IMR-90 (cell line): ENCODE measurements at regions not wholly inside any gene's neighbourhood (a gene's known extent, or its start where the extent isn't known, plus 50 kb on each side); places are given as distances from the start of the nearest gene placed in this dataset.

Experiments
- ATAC-seq: fragments of 200-7000 bp; cut with Tn5 transposase; 2 replicates; pipeline ENCODE4 v1.9.1; 2020; ENCODE audit warnings: low read depth, mild to moderate bottlenecking, moderate library complexity
- BruUV-seq: library from RNA; stranded (reverse); fragments of 400-500 nt; replicated peaks from 2 replicates; lab custom pipeline; 2021; lab: Mats Ljungman, UMichigan
- CTCF ChIA-PET: fragments of 300-600 bp; formaldehyde crosslinking; extraction: SDS; loops from one replicate; lab custom pipeline; 2021; ENCODE audit warnings: antibody characterized with exemption; lab: Yijun Ruan, JAX
- POLR2A ChIA-PET: fragments of 300-600 bp; sonication (Branson Sonifier 250); formaldehyde crosslinking; loops from one replicate; lab custom pipeline; 2022; ENCODE audit warnings: antibody characterized with exemption; ENCODE audit not compliant: unreplicated experiment; lab: Charles Lee
- DNase-seq: peaks from one replicate; pipeline ENCODE4 v3.0.0; 2013
- H2AFZ ChIP-seq: replicated peaks from 2 replicates; pipeline ENCODE3; 2013; ENCODE audit warnings: low read length, mild to moderate bottlenecking; ENCODE audit not compliant: poor library complexity
- H2AK5ac ChIP-seq: 2 replicates; pipeline ENCODE4 v1.6.1; 2013; ENCODE audit warnings: low read depth, low read length, inconsistent platforms
- H2AK9ac ChIP-seq: replicated peaks from 2 replicates; pipeline ENCODE3; 2013; ENCODE audit warnings: mild to moderate bottlenecking, low read depth, low read length, moderate library complexity; ENCODE audit not compliant: poor library complexity
- H2BK120ac ChIP-seq: 2 replicates; pipeline ENCODE4 v1.6.1; 2013; ENCODE audit warnings: low read depth, low read length, inconsistent platforms
- H2BK15ac ChIP-seq: 3 replicates; pipeline ENCODE4 v1.6.1; 2013; ENCODE audit warnings: low read depth, low read length, inconsistent platforms
- H2BK20ac ChIP-seq: 2 replicates; pipeline ENCODE4 v1.6.1; 2013; ENCODE audit warnings: low read depth, mild to moderate bottlenecking, inconsistent platforms, low read length, moderate library complexity
- H2BK5ac ChIP-seq: 2 replicates; pipeline ENCODE4 v1.6.1; 2013; ENCODE audit warnings: mild to moderate bottlenecking, low read depth, low read length, inconsistent platforms; ENCODE audit not compliant: poor library complexity, severe bottlenecking
- H3K14ac ChIP-seq: replicated peaks from 2 replicates; pipeline ENCODE4 v1.6.1; 2013; ENCODE audit warnings: low read depth, low read length, inconsistent platforms
- H3K18ac ChIP-seq: 2 replicates; pipeline ENCODE4 v1.6.1; 2013; ENCODE audit warnings: low read depth, low read length, control low read depth
- H3K23ac ChIP-seq: 2 replicates; pipeline ENCODE4 v1.6.1; 2013; ENCODE audit warnings: low read depth, low read length, inconsistent platforms
- H3K27ac ChIP-seq: 2 replicates; pipeline ENCODE4 v1.5.1; 2013; ENCODE audit warnings: mild to moderate bottlenecking, control low read depth, low read length; ENCODE audit not compliant: insufficient read depth
- H3K27me3 ChIP-seq: 2 replicates; pipeline ENCODE4 v1.6.1; 2013; ENCODE audit warnings: low read length; ENCODE audit not compliant: control insufficient read depth, insufficient read depth
- H3K36me3 ChIP-seq: 2 replicates; pipeline ENCODE4 v1.6.1; 2013; ENCODE audit warnings: low read length, mixed read lengths; ENCODE audit not compliant: control insufficient read depth, insufficient read depth
- H3K4ac ChIP-seq: 2 replicates; pipeline ENCODE4 v1.6.1; 2013; ENCODE audit warnings: low read depth, low read length, inconsistent platforms
- H3K4me1 ChIP-seq: 2 replicates; pipeline ENCODE4 v1.6.1; 2013; ENCODE audit warnings: low read length, mixed read lengths; ENCODE audit not compliant: control insufficient read depth, insufficient read depth
- H3K4me2 ChIP-seq: 2 replicates; pipeline ENCODE4 v1.6.1; 2013; ENCODE audit warnings: low read depth, mild to moderate bottlenecking, control low read depth, low read length, moderate library complexity
- H3K4me3 ChIP-seq: 2 replicates; pipeline ENCODE4 v1.5.1; 2013; ENCODE audit warnings: low read depth, mild to moderate bottlenecking, control low read depth, low read length, moderate library complexity; ENCODE audit not compliant: insufficient read depth
- H3K56ac ChIP-seq: 2 replicates; pipeline ENCODE4 v1.6.1; 2013; ENCODE audit warnings: low read length, inconsistent platforms; ENCODE audit not compliant: insufficient read depth; ENCODE audit errors: extremely low read depth
- H3K79me1 ChIP-seq, 2 experiments: 2 replicates each; pipeline ENCODE4 v1.6.1; 2013; ENCODE audit warnings: low read length in 2 of 2, inconsistent platforms in 1 of 2, low read depth in 1 of 2
- H3K9ac ChIP-seq: 2 replicates; pipeline ENCODE4 v1.6.1; 2013; ENCODE audit warnings: low read depth, low read length, control low read depth
- H3K9me1 ChIP-seq: 2 replicates; pipeline ENCODE4 v1.6.1; 2013; ENCODE audit warnings: low read length, inconsistent platforms; ENCODE audit not compliant: insufficient read depth
- H3K9me3 ChIP-seq: 2 replicates; pipeline ENCODE4 v1.6.1; 2013; ENCODE audit warnings: low read length; ENCODE audit not compliant: control insufficient read depth, insufficient read depth
- H4K20me1 ChIP-seq: 2 replicates; pipeline ENCODE4 v1.6.1; 2013; ENCODE audit warnings: low read length, inconsistent platforms; ENCODE audit not compliant: insufficient read depth
- H4K5ac ChIP-seq: 2 replicates; pipeline ENCODE4 v1.6.1; 2013; ENCODE audit warnings: mild to moderate bottlenecking, low read depth, low read length, control low read depth
- H4K8ac ChIP-seq, 2 experiments: 2 replicates each; pipeline ENCODE4 v1.6.1; 2013; ENCODE audit warnings: low read depth in 2 of 2, low read length in 2 of 2, control low read depth in 1 of 2, inconsistent platforms in 1 of 2
- H4K91ac ChIP-seq: 2 replicates; pipeline ENCODE4 v1.6.1; 2013; ENCODE audit warnings: low read depth, low read length, inconsistent platforms; ENCODE audit not compliant: insufficient read depth
- BHLHE40 ChIP-seq: fragments of 150-350 bp; IDR thresholded peaks from 2 replicates; pipeline ENCODE4 v1.6.1; 2016; ENCODE audit warnings: mild to moderate bottlenecking, low read depth, low read length
- CEBPB ChIP-seq: IDR thresholded peaks from 2 replicates; pipeline ENCODE4 v1.6.1; 2012; ENCODE audit warnings: low read depth, low read length, improper control_type of control experiment
- CHD1 ChIP-seq: IDR thresholded peaks from 2 replicates; pipeline ENCODE4 v1.6.1; 2012; ENCODE audit warnings: low read depth, low read length, improper control_type of control experiment
- ELK1 ChIP-seq: fragments of 150-350 bp; IDR thresholded peaks from 2 replicates; pipeline ENCODE4 v1.6.1; 2016; ENCODE audit warnings: low read depth, mild to moderate bottlenecking, low read length, moderate library complexity, borderline replicate concordance
- FOS ChIP-seq: fragments of 150-350 bp; IDR thresholded peaks from 2 replicates; pipeline ENCODE4 v1.6.1; 2016; ENCODE audit warnings: low read depth, low read length
- MAFK ChIP-seq: IDR thresholded peaks from 2 replicates; pipeline ENCODE4 v1.6.1; 2012; ENCODE audit warnings: low read depth, low read length, improper control_type of control experiment
- MAZ ChIP-seq: IDR thresholded peaks from 2 replicates; pipeline ENCODE4 v1.6.1; 2012; ENCODE audit warnings: low read depth, mild to moderate bottlenecking, low read length, improper control_type of control experiment, moderate library complexity, borderline replicate concordance
- MXI1 ChIP-seq: IDR thresholded peaks from 2 replicates; pipeline ENCODE4 v1.6.1; 2012; ENCODE audit warnings: low read depth, mild to moderate bottlenecking, low read length, moderate library complexity, borderline replicate concordance
- NFE2L2 ChIP-seq: fragments of 150-350 bp; IDR thresholded peaks from 2 replicates; pipeline ENCODE4 v1.6.1; 2016; ENCODE audit warnings: low read depth, mild to moderate bottlenecking, low read length
- POLR2A ChIP-seq: IDR thresholded peaks from 2 replicates; pipeline ENCODE4 v1.6.1; 2012; ENCODE audit warnings: mild to moderate bottlenecking, low read depth, low read length
- RAD21 ChIP-seq: IDR thresholded peaks from 2 replicates; pipeline ENCODE4 v1.6.1; 2012; ENCODE audit warnings: low read length, improper control_type of control experiment
- RCOR1 ChIP-seq: IDR thresholded peaks from 2 replicates; pipeline ENCODE4 v1.6.1; 2012; ENCODE audit warnings: mild to moderate bottlenecking, low read length, improper control_type of control experiment; ENCODE audit not compliant: insufficient replicate concordance
- RFX5 ChIP-seq: IDR thresholded peaks from 2 replicates; pipeline ENCODE4 v1.8.0; 2012; ENCODE audit warnings: low read depth, mild to moderate bottlenecking, low read length, moderate library complexity
- SMC3 ChIP-seq: fragments of 150-350 bp; IDR thresholded peaks from 2 replicates; pipeline ENCODE4 v1.6.1; 2016; ENCODE audit warnings: low read depth, mild to moderate bottlenecking, antibody characterized with exemption, low read length, moderate library complexity
- USF2 ChIP-seq: fragments of 150-350 bp; IDR thresholded peaks from 2 replicates; pipeline ENCODE4 v1.6.1; 2017; ENCODE audit warnings: mild to moderate bottlenecking, antibody characterized with exemption, low read length, low read depth
- WGBS, 2 experiments: methylation state at CpG; one replicate each; pipeline versions ENCODE4 v1.1.5 to v1.1.7; 2013; ENCODE audit warnings: missing lambda C conversion rate in 2 of 2; ENCODE audit not compliant: insufficient read length in 1 of 2; ENCODE audit errors: extremely low coverage in 2 of 2; 5-methylcytosine and 5-hydroxymethylcytosine counted together
- dilution Hi-C: fragments of 300-500 bp; cut with HindIII; formaldehyde crosslinking; loops from one replicate; pipeline ENCODE4 v1.14.3; 2018; ENCODE audit warnings: low sequenced_read_pairs; ENCODE audit not compliant: unreplicated experiment
- in situ Hi-C: fragments of 300-500 bp; cut with MboI; formaldehyde crosslinking; loops from 3 replicates; pipeline ENCODE4 v1.14.3; 2019; ENCODE audit warnings: low sequenced_read_pairs, inconsistent platforms, mixed read lengths
- intact Hi-C: fragments of 100-400 bp; cut with micrococcal nuclease; formaldehyde crosslinking; loops from 2 replicates; pipeline ENCODE4 v1.10.0; 2022
- TF ChIP-seq, protein P1 (sequence below): conservative IDR thresholded peaks from 2 replicates; pipeline ENCODE4 v1.5.1; 2012; ENCODE audit warnings: mild to moderate bottlenecking, low read depth, low read length, improper control_type of control experiment

GRCh38 chr16:80903616-80904015 lies 99.2 kb upstream of the CDYL2 start:
- Histone ChIP-seq H3K4ac (no peak overlapping the region), H2BK5ac (no peak overlapping the region), H4K5ac (no peak overlapping the region), H3K4me2 (no peak overlapping the region), H3K36me3 (no peaks in the 10 kb centered on the region), H2AK9ac (no peak overlapping the region), H3K9me3 (no peaks in the 10 kb centered on the region), H3K9me1 (0 out of 2 replicates have a peak, but pooled peaks cover 6% of the 10 kb centered on the region), H3K79me1 (no peaks in the 10 kb centered on the region), H4K20me1 (no peaks in the 10 kb centered on the region), H3K18ac (no peak overlapping the region), H3K14ac (no peak overlapping the region), H3K23ac (no peak overlapping the region), H2AFZ (no peak overlapping the region), H2BK20ac (no peak overlapping the region), H3K27ac (no peak overlapping the region), H2BK120ac (no peak overlapping the region), H2AK5ac (no peak overlapping the region), H3K4me1 (peaks cover 7% of the 10 kb centered on the region), H2BK15ac (no peak overlapping the region), H4K8ac (no peak overlapping the region), H3K56ac (no peak overlapping the region), H3K27me3 (no peaks in the 10 kb centered on the region), H3K4me3 (no peak overlapping the region), H3K9ac (no peak overlapping the region), H4K91ac (no peak overlapping the region)
- ChIA-PET POLR2A (no interaction called here), CTCF (no interaction called here)
- TF ChIP-seq, protein P1, sequence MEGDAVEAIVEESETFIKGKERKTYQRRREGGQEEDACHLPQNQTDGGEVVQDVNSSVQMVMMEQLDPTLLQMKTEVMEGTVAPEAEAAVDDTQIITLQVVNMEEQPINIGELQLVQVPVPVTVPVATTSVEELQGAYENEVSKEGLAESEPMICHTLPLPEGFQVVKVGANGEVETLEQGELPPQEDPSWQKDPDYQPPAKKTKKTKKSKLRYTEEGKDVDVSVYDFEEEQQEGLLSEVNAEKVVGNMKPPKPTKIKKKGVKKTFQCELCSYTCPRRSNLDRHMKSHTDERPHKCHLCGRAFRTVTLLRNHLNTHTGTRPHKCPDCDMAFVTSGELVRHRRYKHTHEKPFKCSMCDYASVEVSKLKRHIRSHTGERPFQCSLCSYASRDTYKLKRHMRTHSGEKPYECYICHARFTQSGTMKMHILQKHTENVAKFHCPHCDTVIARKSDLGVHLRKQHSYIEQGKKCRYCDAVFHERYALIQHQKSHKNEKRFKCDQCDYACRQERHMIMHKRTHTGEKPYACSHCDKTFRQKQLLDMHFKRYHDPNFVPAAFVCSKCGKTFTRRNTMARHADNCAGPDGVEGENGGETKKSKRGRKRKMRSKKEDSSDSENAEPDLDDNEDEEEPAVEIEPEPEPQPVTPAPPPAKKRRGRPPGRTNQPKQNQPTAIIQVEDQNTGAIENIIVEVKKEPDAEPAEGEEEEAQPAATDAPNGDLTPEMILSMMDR, result no peak
- no peak for TF ChIP-seq CEBPB
- TF ChIP-seq CHD1, result no peak
- TF ChIP-seq RCOR1, result no peak
- TF ChIP-seq ELK1, result no peak
- no peak for TF ChIP-seq FOS
- no peak for TF ChIP-seq SMC3
- no peak for TF ChIP-seq MXI1
- no peak for TF ChIP-seq NFE2L2
- TF ChIP-seq POLR2A, result no peak
- TF ChIP-seq RAD21, result no peak
- TF ChIP-seq BHLHE40, result no peak
- TF ChIP-seq RFX5, result no peak
- TF ChIP-seq MAFK, result no peak
- no peak for TF ChIP-seq USF2
- no peak for TF ChIP-seq MAZ
- BruUV-seq, result no TSS peak
- 67% methylated on average over 1 of the region's 5 CpGs; no CpG with 5 or more reads in 1 of the 2 experiments for WGBS, 2 experiments
- in situ Hi-C loops (no loop called here), dilution Hi-C loops (no loop called here), intact Hi-C loops (no loop called here)
- DNase-seq (no peak), ATAC-seq (no peak)
